ENCODE measurements at regions not wholly inside any gene's neighbourhood (a gene's known extent, or its start where the extent isn't known, plus 50 kb on each side); places are given as distances from the start of the nearest gene placed in this dataset.
A peak's percentile ranks its signal among the peaks of the same experiment; 100 is the strongest.

DNA sequence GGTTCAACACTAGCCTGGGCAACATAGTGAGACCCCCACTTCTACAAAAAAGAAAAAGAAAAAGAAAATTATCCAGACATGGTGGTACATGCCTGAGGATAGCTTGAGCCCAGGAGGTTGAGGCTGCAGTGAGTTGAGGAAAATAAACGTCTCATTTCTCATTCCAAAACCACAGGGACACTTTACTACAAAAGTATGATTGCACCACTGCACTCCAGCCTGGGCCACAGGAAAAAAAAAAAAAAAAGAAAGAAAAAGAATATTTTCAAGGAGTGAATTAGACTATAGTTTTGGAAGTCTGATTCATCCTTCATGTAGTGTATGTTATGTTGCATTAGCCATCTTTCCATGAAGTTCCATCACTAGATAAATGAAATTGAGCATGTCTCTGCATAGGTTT lies 149.5 kb upstream of the THBS1 start:
- no peaks in the 10 kb centered on the region for H3K36me3 Mint-ChIP-seq
- H3K9me3 Mint-ChIP-seq: no peaks in the 10 kb centered on the region
- no peak for DNase-seq (ENCODE audit: low spot score in 2 of 2)
- H3K27ac Mint-ChIP-seq: no peak overlapping the region
- no peak for ATAC-seq

DNA sequence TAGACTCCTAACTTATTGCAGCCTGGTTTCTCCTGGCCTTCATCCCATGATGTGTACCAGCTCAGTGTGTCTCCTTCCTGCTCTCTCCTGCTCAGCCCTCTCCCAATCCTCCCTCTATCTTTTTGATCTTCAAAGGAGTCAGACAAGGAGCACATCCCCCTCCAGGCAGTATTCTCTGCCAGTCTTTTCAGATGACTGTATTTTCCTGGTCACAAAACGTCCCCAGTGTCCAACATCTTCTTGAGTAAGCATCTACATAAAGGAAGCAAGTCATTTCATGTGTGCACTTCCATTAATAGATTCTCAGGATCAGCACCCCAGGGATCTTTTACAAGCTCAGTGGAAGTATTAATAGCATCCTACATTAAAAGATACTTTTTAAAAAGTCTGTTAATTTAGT lies 148.9 kb upstream of the THBS1 start:
- no peaks in the 10 kb centered on the region for H3K36me3 Mint-ChIP-seq
- ATAC-seq: no peak
- no peak overlapping the region for H3K27ac Mint-ChIP-seq
- no peaks in the 10 kb centered on the region for H3K9me3 Mint-ChIP-seq
- DNase-seq (ENCODE audit: low spot score in 2 of 2): no peak

DNA sequence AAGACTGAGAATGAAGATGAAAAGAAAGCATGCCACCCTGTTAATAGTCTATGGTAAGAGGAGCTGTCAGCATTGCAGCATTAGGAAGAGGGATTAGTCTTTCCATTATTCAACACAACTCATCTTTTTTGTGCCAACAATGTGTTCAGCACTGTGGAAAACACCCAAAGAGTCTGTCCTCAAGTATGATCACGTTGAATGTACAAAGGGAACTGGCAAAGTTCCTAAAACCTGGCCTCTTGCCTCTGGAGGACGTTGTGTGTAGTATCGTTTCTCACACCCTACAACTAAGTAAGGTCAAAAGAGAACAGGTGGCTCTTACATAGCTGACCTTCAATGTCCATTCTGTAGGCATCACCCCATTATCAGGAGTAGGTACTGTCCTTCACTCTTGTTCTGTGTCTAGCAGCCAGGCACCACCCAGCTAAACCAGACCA lies 147.9 kb upstream of the THBS1 start:
- ATAC-seq (no peak), DNase-seq (ENCODE audit: low spot score in 2 of 2) (no peak)
- Mint-ChIP-seq H3K9me3 (no peaks in the 10 kb centered on the region), H3K36me3 (no peaks in the 10 kb centered on the region), H3K27ac (no peak overlapping the region)

DNA sequence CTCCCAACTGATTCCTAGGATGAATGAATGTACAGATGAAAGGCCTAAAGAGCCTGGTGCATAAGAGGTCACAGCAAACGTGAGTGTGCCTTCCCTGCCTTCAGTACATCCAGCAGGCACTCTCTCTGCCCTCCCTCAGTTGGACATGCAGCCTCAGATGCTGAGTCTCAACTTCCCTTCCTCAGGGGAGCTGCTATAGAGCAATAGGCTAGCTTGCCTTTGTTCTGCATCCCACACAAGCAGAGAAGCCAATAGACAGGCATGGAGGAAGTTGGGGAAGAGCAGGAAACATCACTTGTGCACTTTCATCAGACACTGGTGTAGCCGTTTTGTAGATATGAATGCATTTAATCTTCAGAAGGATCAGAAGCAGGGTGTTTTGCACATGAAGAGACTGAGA lies 147.5 kb upstream of the THBS1 start:
- ATAC-seq (no peak), DNase-seq (ENCODE audit: low spot score in 2 of 2) (no peak)
- Mint-ChIP-seq H3K36me3 (no peaks in the 10 kb centered on the region), H3K27ac (no peak overlapping the region), H3K9me3 (no peaks in the 10 kb centered on the region)

DNA sequence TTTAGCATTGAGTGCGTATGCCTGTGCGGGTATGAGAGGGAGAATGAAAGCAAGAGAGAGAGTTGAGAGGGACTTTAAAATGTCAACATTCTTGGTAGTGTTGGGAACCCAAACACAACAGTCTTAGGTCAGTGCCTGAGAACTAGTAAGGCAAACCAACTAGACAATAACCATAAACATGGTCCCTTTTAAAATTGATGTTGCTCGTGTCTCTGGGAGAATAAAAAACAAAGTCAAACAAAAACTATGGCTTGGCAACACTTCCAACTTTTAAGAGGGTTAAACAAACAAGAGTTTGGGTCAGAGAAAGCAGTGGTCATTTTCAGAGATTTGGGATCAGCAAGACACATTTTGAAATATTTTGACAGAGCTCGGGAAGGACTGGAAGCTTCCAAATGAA lies 146.7 kb upstream of the THBS1 start:
- H3K27ac Mint-ChIP-seq: no peak overlapping the region
- H3K9me3 Mint-ChIP-seq: no peaks in the 10 kb centered on the region
- no peaks in the 10 kb centered on the region for H3K36me3 Mint-ChIP-seq
- ATAC-seq (no peak), DNase-seq (ENCODE audit: low spot score in 2 of 2) (no peak)

DNA sequence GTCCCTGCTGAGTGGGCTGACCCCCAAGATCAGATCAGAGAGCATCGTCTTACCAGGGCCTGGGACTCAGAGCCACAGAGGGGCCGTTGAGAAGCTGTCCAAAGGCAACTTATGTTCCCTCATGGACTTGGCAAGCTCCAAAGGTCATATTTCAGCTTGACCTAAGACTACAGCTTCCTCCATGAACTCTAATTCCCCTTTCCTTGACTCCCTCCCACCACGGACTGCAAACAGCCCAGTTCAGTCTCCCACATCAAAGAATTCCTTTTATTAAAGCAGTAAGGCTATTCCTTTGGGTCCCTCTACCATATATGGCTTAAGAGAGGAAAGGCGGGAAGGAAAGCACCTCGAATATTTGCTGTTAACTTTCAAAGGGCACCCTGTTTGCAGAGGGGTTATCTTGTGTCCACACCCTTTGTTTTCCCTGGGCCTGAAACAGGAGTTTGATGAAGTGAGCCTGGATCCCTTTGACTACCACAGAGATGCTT lies 146.1 kb upstream of the THBS1 start:
- Mint-ChIP-seq H3K27ac (no peak overlapping the region), H3K36me3 (no peaks in the 10 kb centered on the region), H3K9me3 (no peaks in the 10 kb centered on the region)
- ATAC-seq: no peak
- DNase-seq (ENCODE audit: low spot score in 2 of 2): no peak

DNA sequence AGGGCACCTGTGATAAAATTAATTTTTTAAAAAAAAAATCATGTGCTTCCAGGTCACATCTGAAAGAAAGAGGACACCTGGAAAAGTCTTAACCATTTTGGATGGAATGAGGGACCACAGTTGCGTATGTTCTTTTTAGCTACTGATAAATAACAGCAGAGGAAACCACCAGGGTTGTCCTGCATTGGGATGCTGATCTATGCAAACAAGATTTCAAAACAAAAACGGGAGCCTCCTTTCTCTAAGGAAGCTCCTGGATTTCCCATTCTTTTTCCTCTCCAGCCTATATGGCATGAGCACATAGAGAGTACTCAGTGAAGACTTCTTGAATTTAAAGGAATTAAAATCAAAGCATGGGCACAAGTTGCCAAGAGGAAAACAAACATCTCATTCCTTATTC lies 145.6 kb upstream of the THBS1 start:
- DNase-seq (ENCODE audit: low spot score in 2 of 2): no peak
- no peaks in the 10 kb centered on the region for H3K9me3 Mint-ChIP-seq
- no peak for ATAC-seq
- H3K27ac Mint-ChIP-seq: no peak overlapping the region
- no peaks in the 10 kb centered on the region for H3K36me3 Mint-ChIP-seq

DNA sequence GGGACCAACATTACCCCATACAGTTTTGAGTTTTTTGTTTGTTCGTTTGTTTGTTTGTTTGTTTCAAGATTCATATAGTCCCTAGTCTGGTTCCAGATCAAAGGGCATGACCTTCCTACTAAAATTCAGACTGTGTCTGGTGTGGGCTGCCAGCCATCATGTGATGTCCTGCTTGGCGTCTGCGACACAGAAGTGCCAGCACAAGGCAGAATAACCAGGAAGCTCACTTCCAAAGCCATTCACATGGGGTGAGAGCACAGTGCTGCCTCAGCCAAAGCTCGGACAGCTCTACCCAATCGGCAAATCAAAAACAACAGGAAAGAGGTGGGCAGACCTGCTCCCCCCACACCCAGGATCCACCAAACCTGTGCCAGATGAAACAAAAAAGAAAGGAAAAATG lies 142.6 kb upstream of the THBS1 start:
- Mint-ChIP-seq H3K36me3 (no peaks in the 10 kb centered on the region), H3K9me3 (no peaks in the 10 kb centered on the region), H3K27ac (no peak overlapping the region)
- DNase-seq (ENCODE audit: low spot score in 2 of 2) (no peak), ATAC-seq (no peak)

DNA sequence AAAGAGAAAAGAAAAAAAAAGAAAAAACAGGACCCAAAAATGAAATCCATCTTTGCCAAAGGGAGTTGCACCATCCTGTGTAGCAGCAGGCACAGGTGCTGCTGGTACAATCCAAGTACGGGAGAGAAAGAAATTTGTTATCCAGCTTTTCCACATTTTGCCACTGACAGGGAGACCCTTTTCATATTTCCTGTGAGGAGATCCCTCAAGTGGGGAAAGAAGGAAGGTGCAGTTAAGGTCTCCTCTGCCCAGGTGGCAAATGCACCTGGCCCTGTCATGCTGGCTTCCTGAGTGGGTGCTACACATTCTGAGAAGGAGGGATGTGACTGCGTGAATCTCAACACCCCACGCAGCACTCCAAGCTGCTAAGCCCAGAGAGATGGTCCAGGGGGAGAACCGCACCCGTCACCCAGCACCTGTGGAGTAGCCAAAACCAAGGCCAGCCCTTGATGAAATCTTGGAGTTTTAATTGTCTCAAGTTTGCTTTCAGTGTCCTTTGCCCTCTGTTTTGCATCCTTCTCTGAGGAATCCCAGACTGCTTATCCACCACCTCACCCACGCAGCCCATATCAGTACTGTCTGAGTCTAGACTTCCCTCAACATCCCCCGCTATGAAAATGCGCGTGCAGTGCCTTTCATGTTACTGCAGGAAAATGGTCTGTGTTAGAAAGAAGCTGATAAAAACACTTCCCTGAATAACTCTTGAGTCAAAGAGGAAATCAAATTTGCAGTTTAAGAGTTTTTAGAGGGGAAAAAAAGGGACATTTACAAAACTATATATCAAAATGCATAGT lies 141.9 kb upstream of the THBS1 start:
- no peak for ATAC-seq
- H3K9me3 Mint-ChIP-seq: no peaks in the 10 kb centered on the region
- DNase-seq (ENCODE audit: low spot score in 2 of 2): no peak
- no peak overlapping the region for H3K27ac Mint-ChIP-seq
- H3K36me3 Mint-ChIP-seq: no peaks in the 10 kb centered on the region

DNA sequence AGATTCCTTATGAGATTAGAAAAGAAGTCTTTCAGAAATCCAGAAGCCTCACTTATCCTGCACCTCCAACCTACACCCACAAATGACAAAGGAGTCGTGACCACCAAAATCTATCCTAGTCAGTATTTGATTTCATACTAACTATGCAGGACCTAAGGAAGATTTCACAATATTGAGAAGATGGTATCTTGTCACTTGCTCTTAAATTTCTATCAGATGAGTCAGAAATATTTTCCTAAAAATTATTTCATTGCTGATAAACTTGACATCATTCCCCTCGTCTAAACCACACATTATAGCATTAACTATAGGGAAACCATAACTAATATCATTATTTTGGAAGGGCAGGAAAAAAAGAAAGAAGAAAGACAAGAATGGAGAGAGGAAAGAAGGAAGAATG lies 138.0 kb upstream of the THBS1 start:
- Mint-ChIP-seq H3K36me3 (peaks cover 0 to 6% of the 10 kb centered on the region in 2 donors), H3K27ac (no peak overlapping the region), H3K9me3 (no peaks in the 10 kb centered on the region)
- DNase-seq (ENCODE audit: low spot score in 2 of 2): no peak
- no peak for ATAC-seq

DNA sequence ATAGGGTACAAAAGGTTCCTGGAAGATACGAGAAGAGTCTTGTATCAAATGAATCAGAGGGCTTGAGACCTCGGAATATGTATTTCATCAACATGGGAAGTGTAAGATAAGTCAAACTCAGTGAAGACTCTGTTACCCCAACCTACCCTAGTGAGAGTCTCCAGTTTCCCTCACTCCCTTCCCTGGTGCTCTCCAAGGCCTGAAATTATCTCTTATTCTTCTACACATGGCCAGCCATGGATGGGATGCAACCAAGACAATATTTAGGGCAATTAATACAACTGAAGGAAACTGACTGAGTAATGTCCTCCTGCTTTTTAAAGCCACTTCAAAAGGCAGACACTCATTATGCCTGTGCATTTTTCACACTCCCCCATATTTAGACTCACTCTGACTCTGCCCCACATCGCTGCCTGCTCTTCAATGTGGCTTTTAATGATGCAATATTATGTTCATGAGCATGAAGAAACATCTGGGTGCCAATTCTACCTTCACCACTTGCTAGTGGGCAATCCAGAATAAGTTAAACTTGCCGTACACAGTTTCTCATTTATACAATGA lies 137.1 kb upstream of the THBS1 start:
- Mint-ChIP-seq H3K9me3 (no peaks in the 10 kb centered on the region), H3K36me3 (peaks cover 0 to 6% of the 10 kb centered on the region in 2 donors), H3K27ac (no peak overlapping the region)
- DNase-seq (ENCODE audit: low spot score in 2 of 2) (no peak), ATAC-seq (peak in 1 of 2 donors; percentile 82)

DNA sequence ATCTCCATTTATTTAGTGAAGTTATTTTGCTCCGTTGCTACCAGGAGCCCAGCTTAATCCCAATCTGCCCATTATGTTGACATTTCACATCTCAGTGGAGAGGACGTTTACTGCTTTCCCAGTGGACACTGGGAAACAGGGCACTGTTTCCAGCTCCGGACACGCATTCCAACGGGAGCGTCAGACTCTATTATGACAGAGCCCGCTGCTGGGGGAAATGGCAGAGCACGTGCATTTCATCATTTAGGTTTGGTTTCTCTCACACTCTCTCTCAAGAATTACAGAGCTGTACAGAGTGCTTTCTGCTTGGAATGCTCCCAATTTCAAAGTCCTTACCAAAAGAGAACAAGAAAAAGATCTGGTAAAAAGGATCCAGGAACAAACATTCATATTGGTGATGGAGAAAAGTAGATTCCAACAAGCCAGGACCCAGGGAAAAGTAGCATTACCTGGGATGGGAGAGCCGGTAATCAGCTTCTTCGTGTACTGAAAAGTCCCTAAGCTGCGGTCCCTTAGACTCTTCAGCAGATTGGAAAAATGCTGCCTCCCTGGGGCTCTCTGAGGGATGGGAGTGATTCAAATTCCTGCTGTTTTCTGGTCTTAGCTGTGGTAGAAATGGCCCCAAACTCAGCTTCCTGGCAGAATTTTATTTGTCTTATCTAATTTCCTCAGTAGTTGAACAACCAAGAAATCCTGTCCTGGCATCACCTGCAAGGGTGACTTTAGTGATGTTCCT lies 136.0 kb upstream of the THBS1 start:
- Mint-ChIP-seq H3K36me3 (peaks cover 0 to 11% of the 10 kb centered on the region in 2 donors), H3K9me3 (peaks cover 0 to 6% of the 10 kb centered on the region in 2 donors), H3K27ac (no peak overlapping the region)
- ATAC-seq (no peak), DNase-seq (ENCODE audit: low spot score in 2 of 2) (no peak)

DNA sequence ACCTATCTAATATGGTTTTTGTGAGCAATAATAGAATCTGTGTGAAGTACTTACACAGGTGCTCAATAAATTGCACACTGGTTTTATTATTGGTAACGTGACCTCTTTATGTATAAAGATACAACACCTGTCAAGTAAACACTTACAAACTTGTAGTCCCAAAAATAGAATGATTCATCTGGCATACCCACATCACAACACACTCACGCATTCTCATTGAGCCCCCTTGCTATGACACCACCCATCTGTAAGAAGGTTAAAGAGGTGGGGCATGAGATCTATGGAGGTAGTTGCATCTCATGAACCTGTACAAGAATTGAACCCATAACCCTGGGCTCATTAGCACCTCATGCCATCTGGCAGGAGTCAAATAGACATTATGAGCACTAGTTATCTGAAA lies 134.9 kb upstream of the THBS1 start:
- Mint-ChIP-seq H3K9me3 (peaks cover 0 to 8% of the 10 kb centered on the region in 2 donors), H3K36me3 (peaks cover 0 to 12% of the 10 kb centered on the region in 2 donors), H3K27ac (no peak overlapping the region)
- no peak for ATAC-seq
- DNase-seq (ENCODE audit: low spot score in 2 of 2): no peak

DNA sequence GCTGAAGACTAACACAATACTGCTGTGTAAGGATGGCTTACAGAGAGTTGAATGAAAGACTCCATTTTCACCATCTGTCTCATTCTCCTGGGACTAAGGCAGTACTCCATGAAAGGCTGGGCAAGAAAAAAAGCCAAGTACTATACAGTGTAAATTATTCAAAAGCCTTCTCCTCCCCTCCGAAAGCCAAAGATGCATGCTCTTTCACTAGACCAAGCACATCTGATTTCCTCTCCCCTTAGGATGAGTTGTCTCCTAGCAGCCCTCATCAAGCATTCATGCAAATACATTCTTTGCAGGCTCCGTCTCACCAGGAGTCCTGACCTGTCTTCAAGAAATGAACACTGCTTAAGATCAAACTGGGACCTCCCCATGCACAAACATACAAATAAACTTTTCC lies 133.5 kb upstream of the THBS1 start:
- H3K9me3 Mint-ChIP-seq: peaks cover 0 to 8% of the 10 kb centered on the region in 2 donors
- ATAC-seq: no peak
- H3K27ac Mint-ChIP-seq: no peak overlapping the region
- peaks cover 0 to 12% of the 10 kb centered on the region in 2 donors for H3K36me3 Mint-ChIP-seq
- DNase-seq (ENCODE audit: low spot score in 2 of 2): no peak

DNA sequence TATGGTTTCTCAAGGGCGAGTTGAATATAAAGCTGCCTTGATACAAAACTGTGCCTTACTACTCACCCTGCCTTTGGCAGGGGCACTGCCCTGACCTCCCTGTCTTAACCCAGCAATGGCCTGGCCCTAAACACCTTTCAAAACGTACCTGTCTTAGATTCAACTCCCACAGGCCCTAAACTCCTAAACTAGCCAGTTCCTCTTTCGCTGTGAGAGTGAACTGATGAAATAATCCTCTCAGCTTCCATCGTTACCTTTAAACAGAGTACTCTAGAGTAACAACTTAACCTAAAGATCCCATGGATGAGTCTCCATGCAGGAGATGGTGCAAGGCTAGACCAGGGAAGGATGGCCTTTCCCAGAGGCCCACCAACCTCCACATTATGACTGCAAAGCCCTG lies 133.0 kb upstream of the THBS1 start:
- H3K36me3 Mint-ChIP-seq: peaks cover 0 to 12% of the 10 kb centered on the region in 2 donors
- peaks cover 0 to 8% of the 10 kb centered on the region in 2 donors for H3K9me3 Mint-ChIP-seq
- DNase-seq (ENCODE audit: low spot score in 2 of 2): no peak
- no peak overlapping the region for H3K27ac Mint-ChIP-seq
- ATAC-seq: no peak

DNA sequence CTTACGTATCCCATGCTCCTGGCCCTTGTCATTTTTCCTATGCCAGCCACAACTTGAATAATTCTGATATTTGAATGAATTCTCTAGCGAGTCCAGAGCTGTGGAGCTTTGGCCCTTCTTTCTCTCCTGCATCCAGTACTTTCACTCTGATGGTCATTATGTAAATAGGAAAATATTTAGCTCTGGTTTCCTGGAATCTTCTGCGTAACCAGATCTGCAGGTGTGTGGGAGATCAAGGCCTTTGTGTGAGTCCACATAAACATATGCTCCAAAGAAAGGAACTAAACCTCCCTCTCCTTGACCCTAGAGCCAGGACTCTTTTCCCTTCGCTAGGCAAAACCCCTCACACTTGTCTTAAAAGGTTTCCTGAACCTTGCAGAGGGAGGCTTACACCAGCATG lies 132.5 kb upstream of the THBS1 start:
- ATAC-seq (no peak), DNase-seq (ENCODE audit: low spot score in 2 of 2) (no peak)
- Mint-ChIP-seq H3K9me3 (peaks cover 0 to 8% of the 10 kb centered on the region in 2 donors), H3K36me3 (peaks cover 0 to 12% of the 10 kb centered on the region in 2 donors), H3K27ac (no peak overlapping the region)

DNA sequence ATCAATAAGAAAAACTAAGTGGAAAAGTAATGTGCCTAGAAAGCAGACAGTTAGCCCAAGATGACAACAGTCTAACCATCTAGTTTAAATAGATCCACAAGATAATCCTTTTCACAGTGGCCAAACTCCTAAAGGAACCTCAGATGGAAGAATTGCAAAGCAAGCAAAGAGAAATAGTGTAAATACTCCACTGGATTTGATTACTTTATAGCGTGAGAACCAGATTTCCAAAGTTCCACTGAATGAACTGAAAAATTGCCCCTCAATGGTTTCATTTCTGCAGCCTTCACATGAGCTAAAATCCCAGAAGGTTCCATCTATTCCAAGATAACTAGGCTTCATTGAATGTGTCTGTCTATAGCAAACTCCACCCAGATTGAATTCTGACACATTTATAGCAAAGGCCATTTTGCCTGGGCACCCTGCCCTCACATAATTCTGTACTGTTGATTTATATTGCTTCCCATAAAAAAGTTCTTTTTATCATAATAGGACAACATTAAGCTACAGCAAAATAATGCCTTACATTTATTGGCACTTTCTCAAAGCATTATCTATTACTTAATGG lies 129.7 kb upstream of the THBS1 start:
- peak overlapping the region in 1 of 2 donors; percentile 10 for H3K27ac Mint-ChIP-seq
- peaks cover 0 to 6% of the 10 kb centered on the region in 2 donors for H3K36me3 Mint-ChIP-seq
- no peak for ATAC-seq
- H3K9me3 Mint-ChIP-seq: peaks cover 0 to 8% of the 10 kb centered on the region in 2 donors
- DNase-seq (ENCODE audit: low spot score in 2 of 2): no peak
